ENCODE measurements at regions not wholly inside any gene's neighbourhood (a gene's known extent, or its start where the extent isn't known, plus 50 kb on each side); places are given as distances from the start of the nearest gene placed in this dataset.
A peak's percentile ranks its signal among the peaks of the same experiment; 100 is the strongest.

- intact Hi-C loops (cut with DNase I), result no loop called here
These were observed 708.9 kb upstream of the HS3ST1 start for GRCh38 chr4:12137575-12137974.

GRCh38 chr4:12126474-12126873 is 697.8 kb upstream of the HS3ST1 start:
- Histone ChIP-seq H3K4me1 (peaks cover 0 to 30% (median 0%) of the 10 kb centered on the region in 9 donors), H3K4me3 (no peak overlapping the region), H3K27ac (no peak overlapping the region), H3K9me3 (peaks cover 0 to 1% (median 0%) of the 10 kb centered on the region in 11 donors), H3K27me3 (no peaks in the 10 kb centered on the region), H3K36me3 (no peaks in the 10 kb centered on the region)
- 70 to 77% methylated on average over 2 of the region's 2 CpGs for WGBS, 2 donors
- intact Hi-C loops (cut with DNase I), result no loop called here
- TF ChIP-seq, protein P1, sequence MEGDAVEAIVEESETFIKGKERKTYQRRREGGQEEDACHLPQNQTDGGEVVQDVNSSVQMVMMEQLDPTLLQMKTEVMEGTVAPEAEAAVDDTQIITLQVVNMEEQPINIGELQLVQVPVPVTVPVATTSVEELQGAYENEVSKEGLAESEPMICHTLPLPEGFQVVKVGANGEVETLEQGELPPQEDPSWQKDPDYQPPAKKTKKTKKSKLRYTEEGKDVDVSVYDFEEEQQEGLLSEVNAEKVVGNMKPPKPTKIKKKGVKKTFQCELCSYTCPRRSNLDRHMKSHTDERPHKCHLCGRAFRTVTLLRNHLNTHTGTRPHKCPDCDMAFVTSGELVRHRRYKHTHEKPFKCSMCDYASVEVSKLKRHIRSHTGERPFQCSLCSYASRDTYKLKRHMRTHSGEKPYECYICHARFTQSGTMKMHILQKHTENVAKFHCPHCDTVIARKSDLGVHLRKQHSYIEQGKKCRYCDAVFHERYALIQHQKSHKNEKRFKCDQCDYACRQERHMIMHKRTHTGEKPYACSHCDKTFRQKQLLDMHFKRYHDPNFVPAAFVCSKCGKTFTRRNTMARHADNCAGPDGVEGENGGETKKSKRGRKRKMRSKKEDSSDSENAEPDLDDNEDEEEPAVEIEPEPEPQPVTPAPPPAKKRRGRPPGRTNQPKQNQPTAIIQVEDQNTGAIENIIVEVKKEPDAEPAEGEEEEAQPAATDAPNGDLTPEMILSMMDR (IDR thresholded peaks at IDR 0.05), result no peak
- DNase-seq (no peak), ATAC-seq (no peak)

More at GRCh38 chr4:12137575-12137974, 708.9 kb upstream of the HS3ST1 start:
- Histone ChIP-seq H3K4me1 (no peaks in the 10 kb centered on the region), H3K4me3 (no peak overlapping the region), H3K27me3 (no peaks in the 10 kb centered on the region), H3K9me3 (peaks cover 0 to 24% (median 7%) of the 10 kb centered on the region in 11 donors), H3K27ac (no peak overlapping the region), H3K36me3 (no peaks in the 10 kb centered on the region)
- TF ChIP-seq, protein P1 (IDR thresholded peaks at IDR 0.05), result no peak
- WGBS, 2 donors, result 30 to 38% methylated on average over 2 of the region's 2 CpGs
- DNase-seq (no peak), ATAC-seq (no peak)

DNA sequence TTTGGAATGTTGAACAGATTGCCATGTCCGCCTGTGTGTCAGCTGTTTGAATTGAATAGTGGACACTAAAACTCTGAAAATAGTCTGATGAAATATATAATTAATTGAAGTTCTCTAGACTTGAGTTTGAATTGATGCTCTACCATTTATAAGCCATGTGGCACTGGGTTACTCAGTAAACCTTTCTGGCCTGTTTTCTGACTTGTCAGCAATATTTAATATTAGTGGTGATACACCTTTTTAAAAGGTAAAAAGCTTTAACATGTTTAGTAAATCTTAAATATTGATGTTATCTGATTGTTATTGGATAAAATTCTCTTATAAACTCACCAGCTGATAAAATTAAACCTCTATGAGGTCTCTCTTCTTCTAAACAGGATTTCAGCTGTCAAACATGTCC is 695.4 kb upstream of the HS3ST1 start:
- TF ChIP-seq, protein P1 (IDR thresholded peaks at IDR 0.05), result no peak
- intact Hi-C loops (cut with DNase I), result no loop called here
- no peaks in the 10 kb centered on the region for H3K27me3 ChIP-seq
- no peaks in the 10 kb centered on the region for H3K36me3 ChIP-seq
- H3K27ac ChIP-seq, result peak overlapping the region in 1 of 10 donors; percentile 74
- DNase-seq, result no peak
- peaks cover 0 to 35% (median 0%) of the 10 kb centered on the region in 9 donors for H3K4me1 ChIP-seq
- ATAC-seq, result no peak
- H3K4me3 ChIP-seq, result no peak overlapping the region
- no peaks in the 10 kb centered on the region for H3K9me3 ChIP-seq
- 66 to 71% methylated on average over 1 of the region's 1 CpG for WGBS, 2 donors

- TF ChIP-seq, protein P1 (IDR thresholded peaks at IDR 0.05), result no peak
- H3K36me3 ChIP-seq, result no peaks in the 10 kb centered on the region
- peak overlapping the region in 1 of 10 donors; percentile 74 for H3K27ac ChIP-seq
- intact Hi-C loops (cut with DNase I), result no loop called here
- ATAC-seq, result peak in 1 of 8 donors; percentile 27
- DNase-seq, result no peak
- H3K27me3 ChIP-seq, result no peaks in the 10 kb centered on the region
- peaks cover 0 to 40% (median 0%) of the 10 kb centered on the region in 9 donors for H3K4me1 ChIP-seq
- no peak overlapping the region for H3K4me3 ChIP-seq
- H3K9me3 ChIP-seq, result no peaks in the 10 kb centered on the region
These were observed 695.0 kb upstream of the HS3ST1 start for GRCh38 chr4:12123707-12124106.
